ENCODE measurements at regions not wholly inside any gene's neighbourhood (a gene's known extent, or its start where the extent isn't known, plus 50 kb on each side); places are given as distances from the start of the nearest gene placed in this dataset.

DNA sequence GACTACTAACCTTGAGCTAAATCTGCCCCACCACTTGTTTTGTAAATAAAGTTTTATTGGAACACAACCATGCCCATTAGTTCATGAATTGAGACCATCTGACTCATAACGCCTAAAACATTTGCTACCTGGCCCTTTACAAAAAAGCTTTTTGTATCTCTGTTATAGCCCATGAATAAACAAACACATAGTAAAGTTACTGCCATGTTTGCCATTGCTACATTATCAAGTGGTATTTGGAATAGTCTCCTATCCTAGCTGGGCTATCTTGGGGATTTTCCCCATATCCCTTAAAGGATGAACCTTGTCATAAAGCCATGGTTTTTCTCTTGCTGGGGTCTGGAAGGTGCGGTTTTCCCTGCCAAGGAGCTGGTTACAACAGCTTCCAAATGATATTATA, 112.3 kb downstream of the FAM9B start:
- TF ChIP-seq, protein P1, sequence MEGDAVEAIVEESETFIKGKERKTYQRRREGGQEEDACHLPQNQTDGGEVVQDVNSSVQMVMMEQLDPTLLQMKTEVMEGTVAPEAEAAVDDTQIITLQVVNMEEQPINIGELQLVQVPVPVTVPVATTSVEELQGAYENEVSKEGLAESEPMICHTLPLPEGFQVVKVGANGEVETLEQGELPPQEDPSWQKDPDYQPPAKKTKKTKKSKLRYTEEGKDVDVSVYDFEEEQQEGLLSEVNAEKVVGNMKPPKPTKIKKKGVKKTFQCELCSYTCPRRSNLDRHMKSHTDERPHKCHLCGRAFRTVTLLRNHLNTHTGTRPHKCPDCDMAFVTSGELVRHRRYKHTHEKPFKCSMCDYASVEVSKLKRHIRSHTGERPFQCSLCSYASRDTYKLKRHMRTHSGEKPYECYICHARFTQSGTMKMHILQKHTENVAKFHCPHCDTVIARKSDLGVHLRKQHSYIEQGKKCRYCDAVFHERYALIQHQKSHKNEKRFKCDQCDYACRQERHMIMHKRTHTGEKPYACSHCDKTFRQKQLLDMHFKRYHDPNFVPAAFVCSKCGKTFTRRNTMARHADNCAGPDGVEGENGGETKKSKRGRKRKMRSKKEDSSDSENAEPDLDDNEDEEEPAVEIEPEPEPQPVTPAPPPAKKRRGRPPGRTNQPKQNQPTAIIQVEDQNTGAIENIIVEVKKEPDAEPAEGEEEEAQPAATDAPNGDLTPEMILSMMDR (IDR thresholded peaks at IDR 0.05; ENCODE audit: insufficient read depth, low read length, poor library complexity, severe bottlenecking): no peak
- TF ChIP-seq EZH2phosphoT487 (conservative IDR thresholded peaks at IDR 0.05; ENCODE audit: low read length): no peak
